ENCODE measurements at regions not wholly inside any gene's neighbourhood (a gene's known extent, or its start where the extent isn't known, plus 50 kb on each side); places are given as distances from the start of the nearest gene placed in this dataset.

- no peak overlapping the region for H3K4me3 ChIP-seq (ENCODE audit: low read depth, low read length)
- FAIRE-seq, result no peak
- no peak for DNase-seq (ENCODE audit: low read depth)
- TF ChIP-seq CTCF (IDR thresholded peaks at IDR 0.05; ENCODE audit: insufficient read depth, low read length, severe bottlenecking), result no peak
- no peaks in the 10 kb centered on the region for H3K36me3 ChIP-seq (ENCODE audit: control insufficient read depth, insufficient read depth, low read length)
- no peaks in the 10 kb centered on the region for H3K27me3 ChIP-seq (ENCODE audit: control insufficient read depth, insufficient read depth, low read length)
These were observed 180.3 kb downstream of the TFCP2L1 start for GRCh38 chr2:121104721-121105141.

- DNase-seq (ENCODE audit: low read depth) (no peak), FAIRE-seq (no peak)
- no peak overlapping the region for H3K4me3 ChIP-seq (ENCODE audit: low read depth, low read length)
- no peaks in the 10 kb centered on the region for H3K36me3 ChIP-seq (ENCODE audit: control insufficient read depth, insufficient read depth, low read length)
- no peaks in the 10 kb centered on the region for H3K27me3 ChIP-seq (ENCODE audit: control insufficient read depth, insufficient read depth, low read length)
- TF ChIP-seq CTCF (IDR thresholded peaks at IDR 0.05; ENCODE audit: insufficient read depth, low read length, severe bottlenecking), result no peak
These were observed 174.1 kb downstream of the TFCP2L1 start for GRCh38 chr2:121110924-121111323.

- H3K36me3 ChIP-seq (ENCODE audit: control insufficient read depth, insufficient read depth, low read length), result no peaks in the 10 kb centered on the region
- FAIRE-seq, result no peak
- DNase-seq (ENCODE audit: low read depth), result no peak
- no peak overlapping the region for H3K4me3 ChIP-seq (ENCODE audit: low read depth, low read length)
- TF ChIP-seq CTCF (IDR thresholded peaks at IDR 0.05; ENCODE audit: insufficient read depth, low read length, severe bottlenecking), result no peak
- peaks cover 2% of the 10 kb centered on the region for H3K27me3 ChIP-seq (ENCODE audit: control insufficient read depth, insufficient read depth, low read length)
These were observed 166.1 kb downstream of the TFCP2L1 start for GRCh38 chr2:121118951-121119350.

GRCh38 chr2:121120411-121120810 is 164.6 kb downstream of the TFCP2L1 start:
- Histone ChIP-seq H3K4me3 (ENCODE audit: low read depth, low read length) (no peak overlapping the region), H3K36me3 (ENCODE audit: control insufficient read depth, insufficient read depth, low read length) (no peaks in the 10 kb centered on the region), H3K27me3 (ENCODE audit: control insufficient read depth, insufficient read depth, low read length) (peaks cover 2% of the 10 kb centered on the region)
- FAIRE-seq (no peak), DNase-seq (ENCODE audit: low read depth) (no peak)
- no peak for TF ChIP-seq CTCF (IDR thresholded peaks at IDR 0.05; ENCODE audit: insufficient read depth, low read length, severe bottlenecking)

- Histone ChIP-seq H3K36me3 (ENCODE audit: control insufficient read depth, insufficient read depth, low read length) (no peaks in the 10 kb centered on the region), H3K4me3 (ENCODE audit: low read depth, low read length) (no peak overlapping the region), H3K27me3 (ENCODE audit: control insufficient read depth, insufficient read depth, low read length) (peaks cover 2% of the 10 kb centered on the region)
- FAIRE-seq, result no peak
- no peak for TF ChIP-seq CTCF (IDR thresholded peaks at IDR 0.05; ENCODE audit: insufficient read depth, low read length, severe bottlenecking)
- DNase-seq (ENCODE audit: low read depth), result no peak
These were observed 164.0 kb downstream of the TFCP2L1 start for GRCh38 chr2:121120991-121121390.

DNA sequence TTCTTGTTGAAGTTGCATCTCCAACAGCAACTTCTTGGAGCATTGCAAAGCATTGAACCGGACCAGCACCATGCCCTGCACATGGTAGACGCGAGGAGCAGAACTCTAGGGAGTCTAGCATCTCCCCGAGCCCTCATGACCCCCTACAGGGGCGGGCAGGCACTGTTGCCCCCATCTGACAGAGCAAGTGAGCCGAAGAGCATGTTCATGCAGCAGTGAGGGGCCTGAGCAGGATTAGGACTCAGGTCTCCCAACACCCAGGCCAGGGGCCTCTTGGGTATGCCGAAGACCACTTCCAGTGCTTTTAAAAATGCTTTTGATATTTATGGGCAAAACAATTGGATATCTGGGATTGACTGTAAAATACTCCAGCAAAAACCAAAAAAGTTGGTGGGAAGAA is 163.3 kb downstream of the TFCP2L1 start:
- no peak for TF ChIP-seq CTCF (IDR thresholded peaks at IDR 0.05; ENCODE audit: insufficient read depth, low read length, severe bottlenecking)
- DNase-seq (ENCODE audit: low read depth), result no peak
- FAIRE-seq, result no peak
- H3K27me3 ChIP-seq (ENCODE audit: control insufficient read depth, insufficient read depth, low read length), result peaks cover 2% of the 10 kb centered on the region
- H3K4me3 ChIP-seq (ENCODE audit: low read depth, low read length), result no peak overlapping the region
- H3K36me3 ChIP-seq (ENCODE audit: control insufficient read depth, insufficient read depth, low read length), result no peaks in the 10 kb centered on the region
